Skeletal muscle tissue (tissue), 3 donors: ENCODE measurements at regions not wholly inside any gene's neighbourhood (a gene's known extent, or its start where the extent isn't known, plus 50 kb on each side); places are given as distances from the start of the nearest gene placed in this dataset.

ENCODE experiments used
- H3K27ac ChIP-seq: one replicate; pipeline ENCODE4 v1.7.0; 2013; ENCODE audit warnings: mild to moderate bottlenecking, low read depth, low read length, inconsistent platforms
- H3K27me3 ChIP-seq, 3 donors: one replicate each; pipeline ENCODE4 v1.7.0; 2013; ENCODE audit warnings: low read length in 3 of 3; ENCODE audit not compliant: control insufficient read depth in 3 of 3, insufficient read depth in 3 of 3
- H3K36me3 ChIP-seq, 3 donors: one replicate each; pipeline ENCODE4 v1.7.0; 2013; ENCODE audit warnings: low read length in 3 of 3; ENCODE audit not compliant: control insufficient read depth in 3 of 3, insufficient read depth in 3 of 3
- H3K4me1 ChIP-seq, 3 donors: one replicate each; pipeline ENCODE4 v1.7.0; 2013; ENCODE audit warnings: low read length in 3 of 3, mild to moderate bottlenecking in 3 of 3; ENCODE audit not compliant: control insufficient read depth in 3 of 3, insufficient read depth in 3 of 3
- H3K4me3 ChIP-seq, 3 donors: one replicate each; pipeline ENCODE4 v1.7.0; 2013; ENCODE audit warnings: low read length in 3 of 3
- H3K9ac ChIP-seq, 3 donors: one replicate each; pipeline ENCODE4 v1.7.0; 2013; ENCODE audit warnings: low read length in 3 of 3, mild to moderate bottlenecking in 3 of 3, moderate library complexity in 2 of 3, low read depth in 1 of 3
- H3K9me3 ChIP-seq, 3 donors: one replicate each; pipeline ENCODE4 v1.7.0; 2013; ENCODE audit warnings: low read length in 3 of 3; ENCODE audit not compliant: control insufficient read depth in 3 of 3
- donor health status: Osteomylitis.

DNA sequence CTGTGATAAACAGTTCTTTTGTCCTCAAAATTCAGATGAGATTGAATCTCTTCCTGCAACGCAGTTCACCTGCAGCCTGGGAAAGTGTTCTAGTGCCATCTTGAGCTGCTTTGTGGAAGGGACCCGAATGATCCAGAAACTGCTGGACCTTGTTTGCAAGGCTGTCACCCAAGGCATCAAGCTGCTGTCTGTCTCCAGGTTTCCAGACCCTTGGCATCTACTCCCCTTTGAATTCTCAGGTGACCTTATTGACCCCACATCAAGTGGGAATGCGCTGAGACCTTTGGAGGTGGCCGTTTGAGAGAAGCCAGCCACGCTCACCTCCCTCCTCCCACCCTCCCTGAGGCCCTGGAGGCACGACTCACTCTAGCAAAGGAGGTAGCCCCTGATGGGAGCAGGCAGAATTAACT, 112.5 kb downstream of the EDN3 start:
- peaks cover 15 to 37% (median 23%) of the 10 kb centered on the region in 3 donors for H3K27me3 ChIP-seq
- H3K4me1 ChIP-seq, result no peaks in the 10 kb centered on the region

DNA sequence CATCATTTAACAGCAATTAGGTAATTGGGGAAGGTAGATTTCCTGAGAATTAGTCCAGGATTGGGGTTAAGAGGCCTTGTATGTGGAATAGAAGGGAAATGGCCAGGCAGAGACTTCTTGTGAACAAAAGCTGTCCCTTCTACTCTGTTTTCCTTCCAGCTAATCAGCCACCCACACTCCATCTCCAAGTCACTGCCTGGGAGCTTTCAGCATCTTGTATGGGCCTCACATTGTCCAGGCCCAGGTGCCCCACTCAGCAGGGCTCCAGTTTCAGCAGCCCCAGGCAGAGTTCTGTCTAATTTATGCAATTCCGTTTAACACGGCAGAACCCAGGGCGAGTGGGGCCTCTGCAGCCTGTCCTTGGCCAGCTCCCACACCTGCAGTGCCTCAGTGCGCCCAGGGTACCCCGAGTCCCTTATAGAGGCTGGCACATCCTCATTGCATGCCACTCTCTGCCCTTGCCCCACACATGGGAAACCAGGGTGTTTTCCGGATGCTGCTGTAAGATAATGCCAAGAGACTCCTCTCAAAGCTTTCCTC, 113.0 kb downstream of the EDN3 start:
- no peaks in the 10 kb centered on the region for H3K9me3 ChIP-seq
- peaks cover 15 to 39% (median 23%) of the 10 kb centered on the region in 3 donors for H3K27me3 ChIP-seq
- H3K9ac ChIP-seq, result no peak overlapping the region
- no peak overlapping the region for H3K4me3 ChIP-seq
- H3K36me3 ChIP-seq, result no peaks in the 10 kb centered on the region
- H3K27ac ChIP-seq, result no peak overlapping the region
- no peaks in the 10 kb centered on the region for H3K4me1 ChIP-seq

More for the DNA sequence above, 112.5 kb downstream of the EDN3 start:
- H3K9ac ChIP-seq, result no peak overlapping the region
- H3K4me3 ChIP-seq, result no peak overlapping the region
- no peaks in the 10 kb centered on the region for H3K9me3 ChIP-seq
- H3K27ac ChIP-seq, result no peak overlapping the region
- no peaks in the 10 kb centered on the region for H3K36me3 ChIP-seq

DNA sequence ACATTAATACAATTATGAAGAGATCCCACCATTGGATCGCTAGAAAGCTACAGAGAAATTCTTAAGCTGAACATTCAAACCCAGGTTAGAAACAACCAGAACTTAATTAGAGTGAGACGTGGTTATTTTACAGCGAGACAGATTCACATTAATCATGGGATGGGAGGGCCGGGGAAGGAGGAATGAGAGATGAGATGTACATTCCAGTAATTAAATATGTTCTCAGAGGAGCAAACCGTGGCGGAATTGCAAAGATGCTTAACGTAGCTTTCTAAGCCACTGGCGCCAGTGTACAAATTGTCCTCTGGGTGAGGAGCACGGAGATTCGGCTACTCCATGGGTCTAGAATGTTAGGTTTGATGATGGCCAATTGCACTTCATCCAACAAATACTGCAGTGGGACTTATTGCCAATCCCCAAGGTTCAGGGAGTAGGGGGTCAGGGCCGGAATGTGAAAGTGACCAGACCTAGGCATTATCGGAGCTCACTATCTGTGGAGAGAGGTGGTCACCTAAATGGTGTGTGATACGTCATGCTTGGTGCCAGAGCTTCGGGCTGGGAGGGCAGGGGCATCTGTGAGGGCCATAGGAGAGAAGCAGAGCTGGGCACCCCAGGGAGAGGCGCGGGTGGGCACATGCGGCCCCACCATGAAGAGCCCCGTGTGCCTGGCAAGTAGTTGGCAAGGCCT, 114.7 kb downstream of the EDN3 start:
- H3K9me3 ChIP-seq, result no peaks in the 10 kb centered on the region
- no peaks in the 10 kb centered on the region for H3K36me3 ChIP-seq
- H3K9ac ChIP-seq, result no peak overlapping the region
- no peak overlapping the region for H3K4me3 ChIP-seq
- H3K4me1 ChIP-seq, result no peaks in the 10 kb centered on the region
- H3K27me3 ChIP-seq, result peaks cover 9 to 34% (median 22%) of the 10 kb centered on the region in 3 donors
- H3K27ac ChIP-seq, result no peak overlapping the region

DNA sequence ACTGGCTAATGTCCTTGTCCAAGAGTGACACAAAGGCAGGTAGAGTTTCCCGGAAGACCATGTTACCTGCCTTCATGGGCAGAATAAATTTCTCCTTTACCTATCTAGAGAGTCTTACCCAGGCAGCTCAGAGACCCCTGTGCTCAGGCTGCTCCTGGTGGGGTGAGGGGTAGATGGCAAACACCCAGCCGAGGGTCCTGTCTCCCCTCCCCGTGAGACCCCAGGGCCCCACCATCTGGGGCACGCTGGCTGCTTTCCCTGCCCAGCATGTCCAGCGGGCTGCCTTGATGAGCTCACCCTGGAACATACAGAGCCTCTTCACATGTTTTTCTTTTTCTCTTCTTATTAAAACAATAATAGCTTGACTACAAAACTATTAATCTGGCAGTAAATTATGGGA, 116.5 kb downstream of the EDN3 start:
- H3K4me3 ChIP-seq, result no peak overlapping the region
- H3K9ac ChIP-seq, result no peak overlapping the region
- no peaks in the 10 kb centered on the region for H3K36me3 ChIP-seq
- no peaks in the 10 kb centered on the region for H3K9me3 ChIP-seq
- peaks cover 9 to 28% (median 18%) of the 10 kb centered on the region in 3 donors for H3K27me3 ChIP-seq
- no peaks in the 10 kb centered on the region for H3K4me1 ChIP-seq
- H3K27ac ChIP-seq, result no peak overlapping the region

DNA sequence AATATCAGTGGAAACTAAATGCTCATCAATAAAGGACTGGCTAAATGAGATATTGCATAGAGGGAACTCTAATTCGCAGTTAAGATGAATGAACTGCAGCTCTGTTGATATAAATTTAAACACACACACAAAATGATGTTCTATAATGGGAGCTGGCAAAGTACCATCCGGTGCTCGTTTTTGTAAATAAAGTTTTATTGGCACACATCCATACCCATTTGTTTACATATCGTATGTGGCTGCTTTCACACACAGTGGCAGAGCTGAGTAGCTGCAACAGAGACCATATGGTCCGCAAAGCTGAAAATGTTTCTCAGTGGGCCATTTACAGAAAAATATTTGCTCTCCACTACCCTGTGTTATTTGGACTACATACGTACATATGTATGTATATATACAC, 120.7 kb downstream of the EDN3 start:
- Histone ChIP-seq H3K27me3 (peaks cover 0 to 10% (median 9%) of the 10 kb centered on the region in 3 donors), H3K36me3 (no peaks in the 10 kb centered on the region), H3K4me3 (no peak overlapping the region), H3K9me3 (no peaks in the 10 kb centered on the region), H3K27ac (no peak overlapping the region), H3K4me1 (no peaks in the 10 kb centered on the region), H3K9ac (no peak overlapping the region)

GRCh38 chr20:59421920-59422637, 121.7 kb downstream of the EDN3 start:
- H3K9ac ChIP-seq, result no peak overlapping the region
- H3K27ac ChIP-seq, result no peak overlapping the region
- no peak overlapping the region for H3K4me3 ChIP-seq
- no peaks in the 10 kb centered on the region for H3K9me3 ChIP-seq
- peaks cover 0 to 10% (median 10%) of the 10 kb centered on the region in 3 donors for H3K27me3 ChIP-seq
- H3K4me1 ChIP-seq, result no peaks in the 10 kb centered on the region
- no peaks in the 10 kb centered on the region for H3K36me3 ChIP-seq

DNA sequence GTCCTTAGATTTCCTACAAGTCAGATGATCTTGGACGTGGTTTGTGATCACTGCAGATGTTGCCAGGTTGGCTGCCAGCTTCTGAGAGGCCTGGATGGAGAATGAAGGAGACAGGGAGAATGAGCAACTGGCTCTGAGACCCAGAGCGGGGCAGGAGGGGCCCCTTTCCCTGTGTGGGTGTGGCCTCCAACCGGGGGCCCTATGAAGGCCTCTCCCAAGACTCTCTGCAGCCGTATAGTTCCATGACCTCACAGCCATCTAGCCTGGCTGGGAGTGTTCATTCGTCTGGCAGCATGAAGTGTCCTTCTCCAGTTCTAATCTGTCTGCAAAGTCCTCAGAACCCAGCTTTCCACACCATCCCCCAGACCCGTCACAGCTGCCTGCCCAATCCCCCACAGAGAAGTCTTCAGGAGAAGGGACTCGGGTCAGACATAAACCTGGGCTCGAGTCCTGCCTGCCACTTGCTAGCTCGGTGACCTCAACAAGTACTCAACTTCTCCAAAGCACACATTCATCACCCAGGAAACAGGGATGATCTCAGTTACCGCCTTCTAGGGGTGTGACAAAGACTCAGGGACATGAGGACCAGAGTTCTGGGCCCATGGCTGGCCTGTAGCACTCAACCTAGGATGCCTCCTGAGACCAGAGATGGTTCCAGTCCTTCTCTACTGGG, 122.6 kb downstream of the EDN3 start:
- H3K36me3 ChIP-seq, result no peaks in the 10 kb centered on the region
- H3K27me3 ChIP-seq, result peaks cover 0 to 10% (median 8%) of the 10 kb centered on the region in 3 donors
- no peak overlapping the region for H3K4me3 ChIP-seq
- no peaks in the 10 kb centered on the region for H3K9me3 ChIP-seq
- no peak overlapping the region for H3K9ac ChIP-seq
- H3K4me1 ChIP-seq, result no peaks in the 10 kb centered on the region
- no peak overlapping the region for H3K27ac ChIP-seq

GRCh38 chr20:59424976-59425375, 124.6 kb downstream of the EDN3 start:
- Histone ChIP-seq H3K36me3 (no peaks in the 10 kb centered on the region), H3K4me1 (peaks cover 3 to 10% (median 9%) of the 10 kb centered on the region in 3 donors), H3K4me3 (no peak overlapping the region), H3K9me3 (no peaks in the 10 kb centered on the region), H3K9ac (no peak overlapping the region), H3K27ac (no peak overlapping the region), H3K27me3 (peaks cover 0 to 15% (median 8%) of the 10 kb centered on the region in 3 donors)

GRCh38 chr20:59425572-59425971, 125.2 kb downstream of the EDN3 start:
- H3K4me1 ChIP-seq, result peaks cover 3 to 10% (median 9%) of the 10 kb centered on the region in 3 donors
- no peak overlapping the region for H3K27ac ChIP-seq
- H3K36me3 ChIP-seq, result no peaks in the 10 kb centered on the region
- H3K4me3 ChIP-seq, result no peak overlapping the region
- no peak overlapping the region for H3K9ac ChIP-seq
- peaks cover 0 to 15% (median 4%) of the 10 kb centered on the region in 3 donors for H3K27me3 ChIP-seq
- H3K9me3 ChIP-seq, result no peaks in the 10 kb centered on the region
